GM12873 (cell line): ENCODE measurements at regions not wholly inside any gene's neighbourhood (a gene's known extent, or its start where the extent isn't known, plus 50 kb on each side); places are given as distances from the start of the nearest gene placed in this dataset.

ENCODE experiments used
- TF ChIP-seq, protein P1 (sequence below): IDR thresholded peaks from 2 replicates; pipeline ENCODE4 v1.5.1; 2012; ENCODE audit warnings: low read depth, mild to moderate bottlenecking, moderate library complexity, low read length, control low read depth; ENCODE audit not compliant: insufficient read depth; ENCODE audit errors: missing control alignments

- TF ChIP-seq, protein P1, sequence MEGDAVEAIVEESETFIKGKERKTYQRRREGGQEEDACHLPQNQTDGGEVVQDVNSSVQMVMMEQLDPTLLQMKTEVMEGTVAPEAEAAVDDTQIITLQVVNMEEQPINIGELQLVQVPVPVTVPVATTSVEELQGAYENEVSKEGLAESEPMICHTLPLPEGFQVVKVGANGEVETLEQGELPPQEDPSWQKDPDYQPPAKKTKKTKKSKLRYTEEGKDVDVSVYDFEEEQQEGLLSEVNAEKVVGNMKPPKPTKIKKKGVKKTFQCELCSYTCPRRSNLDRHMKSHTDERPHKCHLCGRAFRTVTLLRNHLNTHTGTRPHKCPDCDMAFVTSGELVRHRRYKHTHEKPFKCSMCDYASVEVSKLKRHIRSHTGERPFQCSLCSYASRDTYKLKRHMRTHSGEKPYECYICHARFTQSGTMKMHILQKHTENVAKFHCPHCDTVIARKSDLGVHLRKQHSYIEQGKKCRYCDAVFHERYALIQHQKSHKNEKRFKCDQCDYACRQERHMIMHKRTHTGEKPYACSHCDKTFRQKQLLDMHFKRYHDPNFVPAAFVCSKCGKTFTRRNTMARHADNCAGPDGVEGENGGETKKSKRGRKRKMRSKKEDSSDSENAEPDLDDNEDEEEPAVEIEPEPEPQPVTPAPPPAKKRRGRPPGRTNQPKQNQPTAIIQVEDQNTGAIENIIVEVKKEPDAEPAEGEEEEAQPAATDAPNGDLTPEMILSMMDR, result no peak
Observed at GRCh38 chr14:38973083-38973700, 129.8 kb downstream of the SEC23A start.

DNA sequence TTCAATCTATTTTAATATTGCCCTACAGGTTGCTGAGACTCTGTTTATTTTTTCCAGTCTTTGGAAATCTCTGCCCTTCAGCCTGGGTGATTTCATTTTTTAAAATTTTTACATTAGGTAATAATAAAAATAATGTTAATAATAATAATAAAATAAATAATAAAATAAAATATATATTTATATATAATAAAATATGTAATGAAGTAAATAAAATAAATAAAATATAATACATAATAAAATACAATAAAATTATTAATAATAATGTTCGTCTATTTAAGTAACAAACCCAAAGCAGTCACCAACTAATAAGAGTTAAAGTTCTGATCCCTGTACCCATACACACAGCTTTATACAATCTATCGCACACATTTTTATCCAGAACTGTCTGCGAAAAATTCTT, 130.5 kb downstream of the SEC23A start:
- TF ChIP-seq, protein P1, result no peak

DNA sequence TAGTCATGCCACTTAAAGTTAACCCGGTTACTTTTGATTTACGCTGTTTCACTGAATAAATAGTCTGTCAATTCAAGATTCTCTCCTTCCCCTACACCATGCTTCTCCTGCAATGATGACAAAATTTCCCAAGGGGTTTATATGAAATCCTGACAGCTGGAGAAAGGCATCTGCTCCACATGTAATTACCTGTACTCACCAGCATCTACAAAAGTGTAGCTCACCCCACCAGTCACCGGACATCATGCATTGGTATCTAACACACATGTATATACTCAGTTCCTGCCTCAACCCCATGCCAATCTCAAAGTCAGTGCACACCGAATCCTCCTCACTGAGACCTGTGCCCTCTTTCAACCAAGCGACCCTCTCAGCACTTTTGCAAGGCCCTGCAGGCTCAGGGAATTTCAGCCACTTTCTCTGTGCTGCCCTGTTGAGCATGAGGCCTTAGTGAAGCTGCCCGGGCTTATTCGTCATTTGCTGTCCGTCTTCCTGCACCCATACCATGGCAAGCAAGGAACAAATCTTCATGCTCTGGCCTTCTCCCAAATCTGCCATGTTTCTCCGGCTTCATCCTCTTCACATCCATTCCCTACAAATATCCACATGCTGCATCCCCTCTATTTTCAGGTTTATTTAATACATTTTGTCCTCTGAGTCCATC, 131.6 kb downstream of the SEC23A start:
- TF ChIP-seq, protein P1, result no peak

GRCh38 chr14:38964630-38965029, 138.4 kb downstream of the SEC23A start:
- TF ChIP-seq, protein P1, result no peak

- TF ChIP-seq, protein P1, result no peak
Observed at GRCh38 chr14:38960946-38961531, 142.0 kb downstream of the SEC23A start.

DNA sequence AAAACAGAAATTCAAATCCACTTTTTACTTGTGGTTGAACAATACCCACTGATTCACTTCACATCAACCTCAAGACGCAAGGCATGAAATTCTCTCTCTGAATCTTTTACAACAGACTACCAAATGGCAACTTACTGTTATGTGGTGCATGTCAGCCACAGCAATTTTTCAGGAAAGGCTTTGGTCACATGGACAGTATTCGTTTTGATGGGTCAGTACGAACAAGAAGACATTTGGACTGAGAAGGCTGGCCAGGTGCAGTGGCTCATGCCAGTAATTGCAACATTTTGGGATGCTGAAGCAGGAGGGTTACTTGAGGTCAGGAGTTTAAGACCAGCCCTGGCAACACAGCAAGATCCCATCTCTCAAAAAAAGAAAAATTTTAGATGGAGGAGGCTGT, 144.0 kb downstream of the SEC23A start:
- TF ChIP-seq, protein P1, result no peak

GRCh38 chr14:38958589-38958988, 144.4 kb downstream of the SEC23A start:
- TF ChIP-seq, protein P1, result no peak
